NCI-H2081 treated with DMSO at 0.1 percent for 48 hours (cell line): ENCODE measurements at regions not wholly inside any gene's neighbourhood (a gene's known extent, or its start where the extent isn't known, plus 50 kb on each side); places are given as distances from the start of the nearest gene placed in this dataset.

Source experiments
- DNase-seq: peaks from one replicate; lab custom pipeline; 2025; lab: John Stamatoyannopoulos, UW

DNA sequence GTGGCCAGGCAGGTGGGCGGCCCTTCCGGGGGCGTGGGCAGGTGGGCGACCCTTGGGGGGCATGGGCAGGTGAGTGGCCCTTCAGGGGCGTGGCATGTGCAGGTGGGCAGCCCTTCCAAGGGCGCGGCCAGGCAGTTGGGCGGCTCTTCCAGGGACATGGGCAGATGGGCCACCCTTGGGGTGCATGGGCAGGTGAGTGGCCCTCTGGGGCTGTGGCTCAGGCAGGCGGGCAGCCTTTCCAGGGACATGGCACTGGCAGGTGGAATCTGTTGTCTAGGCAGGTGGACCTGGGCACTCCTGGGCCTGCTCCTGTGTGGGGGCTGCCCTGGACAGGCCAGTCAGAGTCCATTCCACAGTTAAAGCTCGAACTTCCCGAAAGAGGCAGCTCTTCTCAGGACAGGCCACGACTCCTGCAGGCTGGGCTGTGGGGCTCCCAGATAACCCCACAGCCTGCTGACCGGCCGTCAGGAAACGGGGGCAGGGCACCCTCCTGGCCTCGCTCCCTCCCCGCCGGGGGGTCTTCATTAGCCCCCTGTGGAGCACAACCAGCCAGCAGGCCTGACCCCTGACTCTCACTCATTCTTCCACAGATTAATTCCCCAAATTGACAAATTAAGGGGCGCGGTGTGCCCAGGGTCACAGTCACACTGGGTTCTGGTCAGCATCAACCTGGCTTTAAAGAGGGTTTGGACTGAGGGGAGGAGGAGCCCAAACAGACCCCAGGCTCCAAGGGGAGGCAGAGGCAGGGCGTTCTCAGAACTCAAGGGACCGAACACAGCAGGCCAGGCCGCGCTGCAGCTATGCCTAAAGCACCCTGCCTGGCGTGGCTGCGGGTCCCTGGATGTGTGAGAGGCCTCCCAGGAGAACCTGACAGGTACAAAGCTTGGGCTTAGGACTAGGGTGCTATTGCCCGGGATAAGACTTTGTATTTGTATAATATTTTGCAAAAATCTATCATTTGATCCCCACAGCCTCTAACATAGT lies 130.0 kb downstream of the DLL1 start:
- DNase-seq = no peak

DNA sequence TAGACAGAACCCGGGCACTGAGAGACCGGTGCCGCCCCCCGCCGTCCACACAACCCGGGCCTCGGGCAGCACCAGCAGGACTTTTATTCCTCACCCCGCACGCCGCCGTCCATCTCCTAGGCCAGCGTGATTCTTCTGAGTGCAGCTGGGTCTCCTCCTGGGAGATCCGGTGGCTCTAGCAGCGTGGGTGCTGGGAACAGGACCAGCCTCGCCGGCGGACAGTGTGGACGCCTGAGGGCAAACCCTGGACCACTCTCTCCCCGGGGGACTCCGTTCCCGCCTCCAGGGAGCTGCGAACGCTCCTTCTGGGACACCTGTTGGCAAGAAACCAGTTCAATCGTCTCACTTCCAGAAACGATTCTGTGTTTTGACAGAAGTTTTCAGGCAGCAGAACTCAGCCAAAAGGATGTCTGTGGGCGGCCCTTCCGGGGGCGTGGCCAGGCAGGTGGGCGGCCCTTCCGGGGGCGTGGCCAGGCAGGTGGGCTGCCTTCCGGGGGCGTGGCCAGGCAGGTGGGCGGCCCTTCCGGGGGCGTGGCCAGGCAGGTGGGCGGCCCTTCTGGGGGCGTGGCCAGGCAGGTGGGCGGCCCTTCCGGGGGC lies 130.7 kb downstream of the DLL1 start:
- DNase-seq = no peak

DNA sequence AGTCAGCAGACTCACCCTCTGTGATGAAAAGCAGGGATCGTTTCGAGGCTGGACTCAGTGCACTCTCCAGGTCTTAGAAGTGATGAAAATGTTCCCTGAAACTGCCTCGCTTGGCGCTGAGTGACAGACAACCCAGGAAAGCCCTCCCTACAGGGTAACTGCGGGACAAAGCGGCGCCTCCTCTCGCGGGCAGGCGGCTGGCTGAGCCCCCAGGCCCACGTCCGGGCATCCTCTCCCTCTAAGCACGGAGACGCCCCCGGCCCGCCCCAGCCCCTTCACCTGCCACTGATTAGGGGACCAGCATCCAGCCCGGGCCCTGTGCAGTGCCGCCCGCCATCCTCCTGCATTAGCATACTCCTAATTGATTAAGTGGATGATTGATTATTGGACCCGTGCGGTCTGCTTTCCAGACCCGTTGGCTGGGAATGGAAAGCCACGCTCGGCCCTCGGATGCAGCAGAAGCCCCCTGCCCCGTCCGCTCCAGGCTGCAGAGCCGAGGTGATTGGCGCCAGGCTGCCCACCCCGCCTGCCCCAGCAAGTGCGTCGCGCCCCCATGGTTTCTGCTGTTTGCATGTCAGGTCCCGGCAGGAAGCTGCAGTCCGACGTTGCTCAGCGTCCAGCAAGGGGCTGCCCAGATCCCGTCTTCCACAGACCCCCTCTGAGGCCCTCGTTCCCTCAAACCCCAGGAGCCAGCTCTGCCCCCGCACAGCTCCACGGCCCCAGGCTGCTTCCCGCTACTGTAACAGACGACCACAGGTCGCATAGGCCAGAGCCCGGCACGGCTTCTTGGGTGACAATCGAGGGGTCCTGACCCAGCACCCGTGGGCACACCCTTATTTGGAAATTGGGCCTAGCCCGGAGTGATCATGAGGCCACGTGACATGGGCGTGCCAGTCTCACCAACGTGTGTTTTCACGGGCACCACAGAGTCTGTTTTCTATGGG lies 131.6 kb downstream of the DLL1 start:
- no peak for DNase-seq

GRCh38 chr6:170158296-170159021 lies 132.4 kb downstream of the DLL1 start:
- DNase-seq = no peak

DNA sequence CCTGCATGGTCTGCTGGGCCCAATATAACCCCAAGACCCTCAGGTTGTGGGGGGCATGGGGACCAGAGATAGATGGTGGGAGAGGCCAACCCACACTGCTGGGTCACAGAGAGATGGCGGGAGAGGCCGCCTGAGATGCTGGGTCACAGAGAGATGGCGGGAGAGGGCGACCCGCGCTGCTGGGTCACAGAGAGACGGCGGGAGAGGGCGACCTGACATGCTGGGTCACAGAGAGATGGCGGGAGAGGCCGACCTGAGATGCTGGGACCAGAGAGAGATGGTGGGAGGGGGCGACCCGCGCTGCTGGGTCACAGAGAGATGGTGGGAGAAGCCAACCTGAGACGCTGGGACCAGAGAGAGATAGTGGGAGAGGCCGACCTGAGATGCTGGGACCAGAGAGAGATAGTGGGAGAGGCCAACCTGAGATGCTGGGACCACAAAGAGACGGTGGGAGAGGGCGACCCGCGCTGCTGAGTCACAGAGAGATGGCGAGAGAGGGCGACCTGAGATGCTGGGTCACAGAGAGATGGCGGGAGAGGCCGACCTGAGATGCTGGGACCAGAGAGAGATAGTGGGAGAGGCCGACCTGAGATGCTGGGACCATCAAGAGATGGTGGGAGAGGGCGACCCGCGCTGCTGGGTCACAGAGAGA lies 133.2 kb downstream of the DLL1 start:
- DNase-seq = no peak

DNA sequence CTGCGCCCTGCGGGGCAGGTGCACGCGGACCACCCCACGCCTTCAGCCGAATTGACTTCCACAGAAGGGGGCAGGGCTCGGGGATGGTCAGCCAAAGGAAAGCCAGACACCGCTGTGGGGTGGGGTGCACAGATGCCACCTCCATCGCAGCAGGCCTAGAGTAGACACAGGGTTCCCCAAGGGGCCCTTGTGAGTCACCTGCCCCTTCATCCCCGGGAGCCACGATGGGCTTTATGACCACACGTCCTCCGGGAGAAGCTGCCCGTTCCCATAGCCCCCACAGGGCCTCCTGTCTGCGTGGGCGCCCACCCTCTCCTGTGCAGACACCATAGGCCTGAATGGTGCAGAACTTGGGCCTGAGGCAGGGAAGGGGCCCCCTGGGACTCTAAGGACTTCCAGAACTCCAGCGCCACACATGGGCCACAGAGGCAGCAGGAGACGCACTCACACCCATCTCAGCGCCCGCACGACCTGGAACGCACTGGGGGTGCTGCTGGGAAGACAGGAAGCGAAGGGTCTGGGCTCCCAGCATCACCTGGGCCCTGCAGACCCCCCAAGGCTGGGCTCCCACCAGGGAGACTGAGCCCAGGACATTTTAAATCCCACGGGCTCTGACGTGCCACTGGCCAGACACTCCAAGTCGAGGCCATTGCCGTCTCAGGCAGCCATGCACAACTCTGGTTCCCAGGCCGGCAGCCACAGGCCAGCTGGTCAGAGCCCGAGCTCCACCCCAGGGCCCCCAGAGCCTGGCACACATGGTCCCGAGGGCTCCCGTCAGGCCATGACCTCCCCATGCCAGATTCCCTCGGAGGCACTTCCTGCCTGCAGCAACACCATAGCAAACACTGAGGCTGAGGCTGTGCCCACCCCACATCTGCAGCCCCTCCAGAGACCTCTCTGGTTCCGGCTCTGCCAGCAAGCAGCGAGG lies 134.2 kb downstream of the DLL1 start:
- no peak for DNase-seq

DNA sequence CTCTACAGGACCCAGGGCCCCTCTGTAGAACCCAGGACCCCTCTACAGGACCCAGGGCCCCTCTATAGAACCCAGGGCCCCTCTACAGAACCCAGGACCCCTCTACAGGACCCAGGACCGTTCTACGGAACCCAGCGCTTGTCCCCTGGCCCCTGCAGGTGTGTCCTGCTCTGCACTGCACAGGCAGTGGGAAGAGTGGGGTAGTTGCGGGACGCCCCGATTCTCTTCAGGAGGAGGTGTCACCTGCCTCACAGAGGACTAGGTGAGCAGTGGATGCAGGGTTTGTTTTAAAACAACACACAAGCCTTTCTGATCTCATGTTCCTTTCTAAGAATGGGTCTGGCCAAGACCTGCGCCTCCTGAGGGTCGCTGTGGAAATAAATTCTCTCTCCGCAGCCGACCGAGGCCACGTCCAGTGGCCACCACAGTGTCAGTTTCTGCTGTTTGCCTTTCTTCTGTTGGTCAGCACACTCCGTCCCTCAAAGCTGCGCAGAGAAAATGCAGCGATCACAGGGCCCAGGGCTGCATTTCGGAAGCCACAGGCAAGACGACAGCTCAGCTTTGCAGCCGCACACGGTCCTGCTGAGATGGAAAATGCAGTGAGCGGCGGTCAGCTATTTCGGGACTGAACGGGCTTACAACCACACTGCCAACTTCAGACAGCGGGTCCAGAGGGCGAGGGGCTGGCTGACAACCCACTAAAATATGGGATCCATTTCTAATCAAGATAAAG lies 135.2 kb downstream of the DLL1 start:
- DNase-seq = no peak

DNA sequence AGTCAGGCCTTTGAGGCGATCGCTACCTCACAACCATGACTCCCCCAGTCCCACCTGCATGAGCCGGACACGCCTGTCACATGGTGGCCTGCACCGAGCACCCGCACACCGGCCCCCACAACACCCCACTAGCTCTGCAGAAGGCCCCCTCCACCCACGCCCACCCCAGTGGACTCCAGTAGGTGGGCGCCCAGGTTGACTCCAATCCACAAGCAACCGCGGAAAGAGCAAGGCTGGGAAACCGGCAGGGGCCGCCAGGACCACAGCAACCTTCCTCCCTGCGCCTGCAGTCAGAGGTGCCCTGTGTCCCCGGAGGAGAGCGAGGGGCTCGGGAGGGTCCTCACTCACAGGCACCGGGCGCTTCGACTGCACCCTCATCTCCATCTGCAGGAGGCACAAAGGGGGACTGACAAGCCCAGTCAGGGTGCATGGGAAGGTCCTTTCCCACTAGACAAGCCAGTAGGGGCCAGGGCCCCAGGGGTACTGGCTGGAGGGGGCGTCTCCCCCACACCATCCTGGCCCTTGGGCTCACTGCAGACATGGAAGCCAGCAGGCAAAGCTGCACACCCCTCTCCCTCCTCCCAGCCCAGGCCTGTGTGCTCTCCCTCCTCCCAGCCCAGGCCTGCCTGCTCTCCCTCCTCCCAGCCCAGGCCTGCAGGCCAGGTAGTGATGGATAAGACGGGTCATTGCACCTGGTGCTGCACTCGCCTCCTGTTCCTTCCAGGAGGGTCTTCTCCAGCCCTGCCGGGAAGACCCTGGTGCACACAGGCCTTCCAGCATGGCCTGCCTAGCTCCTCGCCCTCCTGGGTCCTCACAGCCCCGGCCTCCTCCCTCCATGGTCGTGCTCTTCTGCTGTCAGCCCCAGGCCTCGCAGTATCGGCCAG lies 137.2 kb downstream of the DLL1 start:
- DNase-seq = no peak

DNA sequence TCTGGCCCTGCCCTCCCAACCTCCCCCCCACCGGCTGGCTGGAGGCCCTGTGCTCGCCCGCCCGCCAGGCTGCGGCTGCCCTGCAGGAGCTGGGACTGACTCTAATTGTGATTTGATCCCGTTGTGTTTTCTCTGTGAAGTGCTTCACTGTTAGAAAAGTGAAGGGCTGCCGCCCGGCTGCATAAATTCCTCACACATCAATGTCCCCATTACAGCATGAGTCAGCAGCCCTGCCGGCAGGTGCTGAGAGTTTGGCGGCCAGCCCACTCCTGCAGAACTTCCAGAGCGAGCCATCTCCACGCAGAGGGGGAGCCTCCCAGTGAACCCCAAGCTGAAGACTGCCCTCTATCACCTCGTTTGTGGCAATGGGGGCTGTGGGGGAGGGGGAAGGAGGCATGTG lies 137.9 kb downstream of the DLL1 start:
- DNase-seq = peak; percentile 33

GRCh38 chr6:170152124-170152926 lies 138.6 kb downstream of the DLL1 start:
- DNase-seq = no peak

DNA sequence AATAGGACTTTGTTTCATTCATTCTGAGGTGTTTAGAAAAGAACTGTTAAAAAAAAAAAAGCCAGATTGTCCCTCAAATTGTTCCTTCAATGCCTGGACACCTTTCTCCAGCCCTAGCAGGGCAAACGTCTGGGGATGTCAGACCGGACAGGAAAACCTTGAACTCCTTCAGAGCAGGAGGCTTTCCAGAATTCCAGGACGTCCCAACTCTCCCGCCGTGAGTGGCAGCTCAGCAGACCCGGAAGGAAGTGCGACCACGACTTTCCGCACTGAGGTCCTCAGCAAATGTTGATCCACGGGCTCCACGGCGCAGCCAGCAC lies 139.1 kb downstream of the DLL1 start:
- no peak for DNase-seq

- DNase-seq = no peak
Measured at GRCh38 chr6:170151321-170151771, 139.5 kb downstream of the DLL1 start.

GRCh38 chr6:170150590-170150945 lies 140.3 kb downstream of the DLL1 start:
- DNase-seq = no peak

- DNase-seq = no peak
Measured at GRCh38 chr6:170149681-170150589, 140.9 kb downstream of the DLL1 start.

DNA sequence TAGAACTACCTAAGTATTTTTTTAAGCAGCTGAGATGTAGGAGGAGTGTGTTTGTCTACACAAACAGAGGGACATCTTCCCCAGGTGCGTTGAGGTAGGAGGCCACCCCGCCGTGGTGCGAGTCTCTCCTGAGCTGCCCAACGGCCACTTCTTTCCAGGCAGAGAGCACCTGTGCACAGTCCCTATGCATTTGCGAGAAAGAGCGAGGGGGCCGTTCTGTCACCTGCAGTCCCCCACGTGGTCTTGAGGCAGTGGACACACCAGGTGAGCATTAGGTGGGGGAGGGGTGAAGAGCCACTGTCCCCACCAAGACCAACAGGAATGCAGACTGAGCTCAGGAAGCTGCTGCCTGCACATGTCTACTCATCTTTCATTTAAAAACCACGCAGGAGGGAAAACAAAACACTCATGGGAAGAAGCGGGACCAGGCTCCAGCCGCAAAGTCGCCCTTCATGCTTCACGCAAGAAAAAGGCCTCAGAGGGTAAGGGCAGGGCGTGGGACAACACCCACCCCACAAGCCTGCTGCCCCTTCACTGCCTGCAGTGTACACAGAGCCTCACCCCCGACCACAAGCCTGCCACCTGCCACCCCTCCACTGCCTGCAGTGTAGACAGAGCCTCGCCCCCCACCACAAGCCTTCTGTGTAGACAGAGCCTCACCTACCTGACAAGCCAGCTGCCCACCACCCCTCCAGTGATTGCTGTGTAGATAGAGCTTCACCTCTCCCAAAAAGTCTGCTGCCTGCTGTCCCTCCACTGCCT lies 142.0 kb downstream of the DLL1 start:
- DNase-seq = no peak
